VCaP (cell line): ENCODE measurements at regions not wholly inside any gene's neighbourhood (a gene's known extent, or its start where the extent isn't known, plus 50 kb on each side); places are given as distances from the start of the nearest gene placed in this dataset.

ENCODE experiments used
- H3K27ac ChIP-seq: fragments of 450-650 bp; 2 replicates; pipeline ENCODE4 v1.5.1; 2017
- CTCF ChIP-seq: fragments of 450-650 bp; conservative IDR thresholded peaks from 2 replicates; pipeline ENCODE4 v1.5.1; 2017; ENCODE audit warnings: mild to moderate bottlenecking, moderate library complexity

DNA sequence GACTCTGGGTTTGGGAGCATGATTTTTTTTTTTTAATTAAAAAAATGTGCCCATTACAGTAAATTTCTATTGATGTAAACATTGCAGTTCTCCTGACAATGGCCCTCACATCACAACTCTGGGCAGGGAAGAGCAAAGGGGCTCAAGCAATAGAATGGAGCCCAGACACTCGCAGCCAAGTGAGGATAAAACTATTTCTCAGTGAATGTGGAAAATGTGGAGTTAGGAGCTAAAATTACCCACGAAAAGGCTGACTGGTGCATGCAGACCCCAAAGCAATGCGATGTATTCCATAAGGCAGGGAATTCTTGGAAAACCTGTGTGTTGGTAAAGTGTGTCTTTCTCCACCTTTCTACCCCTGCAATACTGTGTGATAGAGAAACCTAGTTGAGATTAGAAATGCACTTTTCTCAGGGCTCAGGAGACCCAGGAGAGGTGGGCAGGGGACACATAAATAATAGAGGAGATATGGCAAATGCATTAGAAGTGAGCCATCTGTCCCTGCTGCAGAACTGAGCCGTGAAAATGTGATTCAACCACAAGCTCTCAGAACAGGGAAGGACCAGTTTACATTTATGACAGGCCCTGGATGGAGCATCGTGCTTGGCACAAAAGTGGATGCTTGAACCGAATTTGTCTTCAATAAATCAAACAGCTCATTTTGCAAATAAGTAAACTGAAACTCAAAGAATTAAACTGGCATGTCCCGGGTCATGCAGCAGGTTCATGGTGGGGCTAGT is 100.1 kb downstream of the MYCN start:
- no peak for TF ChIP-seq CTCF
- H3K27ac ChIP-seq: no peak overlapping the region

GRCh38 chr2:16039823-16040222 is 99.5 kb downstream of the MYCN start:
- H3K27ac ChIP-seq: no peak overlapping the region
- no peak for TF ChIP-seq CTCF

DNA sequence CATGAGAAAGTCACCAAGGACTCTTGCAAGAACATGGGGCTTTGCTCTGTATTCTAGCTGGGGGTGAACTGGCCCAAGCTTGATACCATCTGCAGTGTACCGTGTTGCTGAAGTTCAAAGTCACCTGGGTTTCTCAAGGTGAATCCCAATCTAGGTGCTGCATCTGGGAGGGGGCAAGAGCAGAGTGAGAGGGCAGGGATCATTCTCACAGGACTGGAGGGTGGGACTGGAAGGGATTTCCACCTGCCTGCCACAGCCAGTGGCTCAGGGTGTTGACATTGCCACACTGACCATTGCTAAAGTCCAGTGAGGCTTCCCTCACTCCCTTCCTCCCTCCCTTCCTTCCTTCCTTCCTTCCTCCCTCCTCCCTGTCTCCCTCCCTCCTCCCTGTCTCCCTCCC is 98.7 kb downstream of the MYCN start:
- no peak overlapping the region for H3K27ac ChIP-seq
- no peak for TF ChIP-seq CTCF

GRCh38 chr2:16038621-16039020 is 98.3 kb downstream of the MYCN start:
- H3K27ac ChIP-seq: no peak overlapping the region
- TF ChIP-seq CTCF: no peak

DNA sequence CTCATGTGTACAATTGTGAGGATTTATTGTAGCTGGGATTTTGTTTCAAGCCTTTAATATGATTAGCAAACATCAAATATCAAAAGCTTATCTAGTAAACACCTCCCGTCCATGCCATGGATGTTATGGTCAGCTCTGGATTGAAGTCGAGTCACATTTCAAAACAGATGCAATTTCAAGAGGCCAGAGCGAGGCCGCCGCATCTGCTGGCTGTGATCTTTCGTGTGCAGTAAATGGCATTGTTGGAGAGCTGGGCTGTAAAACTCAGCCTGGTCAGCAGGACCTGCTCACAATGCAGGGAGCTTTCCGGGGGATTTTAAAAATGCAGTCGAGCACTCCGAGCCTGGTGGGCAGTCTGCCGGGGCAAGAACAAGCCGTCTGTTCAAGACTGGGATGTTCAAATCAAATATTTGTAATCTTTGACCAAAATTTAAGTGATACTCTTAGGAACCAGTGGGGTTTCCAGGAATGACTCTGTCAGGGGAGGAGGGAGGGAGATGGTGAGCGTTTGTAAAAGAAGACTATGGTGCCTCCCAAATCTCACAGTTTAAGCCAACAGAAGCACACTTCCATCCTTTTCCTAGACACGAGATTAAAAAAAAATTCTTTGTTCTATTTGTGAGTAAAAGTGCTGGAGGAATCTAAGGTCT is 97.6 kb downstream of the MYCN start:
- H3K27ac ChIP-seq: no peak overlapping the region; the same call in 1 of the 2 replicates
- no peak for TF ChIP-seq CTCF

- no peak for TF ChIP-seq CTCF
- no peak overlapping the region for H3K27ac ChIP-seq
Observed at GRCh38 chr2:16036951-16037350, 96.6 kb downstream of the MYCN start.

GRCh38 chr2:16035747-16036745 is 95.7 kb downstream of the MYCN start:
- H3K27ac ChIP-seq: no peak overlapping the region
- TF ChIP-seq CTCF: no peak
